A204.1 (cell line): ENCODE measurements at regions not wholly inside any gene's neighbourhood (a gene's known extent, or its start where the extent isn't known, plus 50 kb on each side); places are given as distances from the start of the nearest gene placed in this dataset.

Experiments used
- FAIRE-seq: peaks from 2 replicates; lab custom pipeline; 2012; peaks lifted over from hg19 to GRCh38; lab: Jason Lieb, UNC

GRCh38 chr14:65877624-65878023 is 465.1 kb downstream of the FUT8 start:
- no peak for FAIRE-seq

DNA sequence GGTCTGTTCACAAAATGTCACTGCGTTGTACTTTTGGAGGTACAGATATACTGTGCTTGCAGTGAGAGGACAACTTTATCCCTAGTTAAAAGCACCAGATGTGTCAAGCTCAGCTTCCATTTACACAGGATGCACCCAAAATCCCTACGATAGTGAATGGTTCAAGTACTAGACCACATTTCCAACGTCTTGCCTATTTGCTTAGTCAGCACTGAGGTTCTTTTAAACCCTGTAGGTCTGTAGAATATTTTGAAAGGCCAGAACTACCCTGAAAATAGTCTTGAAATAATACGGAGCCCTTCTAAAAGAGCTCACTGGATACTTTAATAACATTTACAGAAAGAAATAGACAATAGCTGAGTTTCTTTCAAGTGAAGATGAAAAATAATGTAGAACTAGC is 466.1 kb downstream of the FUT8 start:
- FAIRE-seq, result no peak

GRCh38 chr14:65879248-65880009 is 466.9 kb downstream of the FUT8 start:
- FAIRE-seq, result no peak

- FAIRE-seq, result no peak
These were observed 468.0 kb downstream of the FUT8 start for GRCh38 chr14:65880507-65880906.

DNA sequence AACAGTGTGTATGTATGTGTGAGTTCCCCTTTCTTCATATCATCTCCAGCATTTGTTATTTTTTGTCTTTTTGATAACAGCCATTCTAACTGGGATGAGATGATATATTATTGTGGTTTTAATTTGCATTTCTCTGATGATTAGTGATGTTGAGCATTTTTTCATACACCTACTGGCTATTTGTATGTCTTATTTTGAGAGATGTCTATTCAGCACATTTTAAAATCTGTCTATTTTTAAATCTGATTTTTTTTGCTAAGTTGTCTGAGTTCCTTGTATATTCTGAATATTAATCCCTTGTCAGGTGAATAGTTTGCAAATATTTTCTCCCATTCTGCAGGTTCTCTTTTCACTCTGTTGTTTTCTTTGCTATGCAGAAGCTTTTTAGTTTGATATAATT is 469.1 kb downstream of the FUT8 start:
- no peak for FAIRE-seq

DNA sequence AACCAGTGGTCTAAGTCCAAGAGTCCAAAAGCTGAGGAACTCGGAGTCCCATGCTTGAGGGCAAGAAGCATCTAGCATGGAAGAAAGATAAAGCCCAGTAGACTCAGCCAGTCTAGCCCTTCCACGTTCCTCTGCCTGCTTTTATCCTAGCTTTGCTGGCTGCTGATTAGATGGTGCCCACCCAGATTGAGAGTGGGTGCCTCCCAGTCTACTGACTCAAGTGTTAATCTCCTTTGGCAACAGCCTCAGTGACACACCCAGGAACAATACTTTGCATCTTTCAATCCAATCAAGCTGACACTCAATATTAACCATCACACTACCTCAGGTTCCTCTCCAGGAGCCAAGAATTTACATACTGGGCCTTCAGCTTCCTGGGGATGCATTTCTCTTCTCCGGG is 476.1 kb downstream of the FUT8 start:
- FAIRE-seq, result no peak

DNA sequence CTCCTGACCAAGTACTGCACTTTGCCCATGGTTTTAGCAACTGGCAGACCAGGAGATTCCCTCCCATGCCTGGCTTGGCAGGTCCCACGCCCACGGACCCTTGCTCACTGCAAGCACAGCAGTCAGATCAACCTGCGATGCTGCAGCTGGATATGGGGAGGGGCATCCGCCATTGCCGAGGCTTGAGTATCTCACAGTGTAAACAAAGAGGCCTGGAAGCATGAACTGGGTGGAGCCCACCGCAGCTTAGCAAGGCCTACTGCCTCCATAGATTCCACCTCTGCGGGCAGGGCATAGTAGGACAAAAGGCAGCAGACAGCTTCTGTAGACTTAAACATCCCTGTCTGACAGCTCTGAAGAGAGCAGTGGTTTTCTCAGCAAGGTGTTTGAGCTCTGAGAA is 479.8 kb downstream of the FUT8 start:
- no peak for FAIRE-seq

GRCh38 chr14:65900164-65900563 is 487.6 kb downstream of the FUT8 start:
- no peak for FAIRE-seq

GRCh38 chr14:65901595-65901994 is 489.1 kb downstream of the FUT8 start:
- FAIRE-seq, result no peak

GRCh38 chr14:65904988-65905387 is 492.5 kb downstream of the FUT8 start:
- no peak for FAIRE-seq

- no peak for FAIRE-seq
These were observed 493.8 kb downstream of the FUT8 start for GRCh38 chr14:65906344-65906743.

- no peak for FAIRE-seq
These were observed 494.4 kb downstream of the FUT8 start for GRCh38 chr14:65906948-65907347.

DNA sequence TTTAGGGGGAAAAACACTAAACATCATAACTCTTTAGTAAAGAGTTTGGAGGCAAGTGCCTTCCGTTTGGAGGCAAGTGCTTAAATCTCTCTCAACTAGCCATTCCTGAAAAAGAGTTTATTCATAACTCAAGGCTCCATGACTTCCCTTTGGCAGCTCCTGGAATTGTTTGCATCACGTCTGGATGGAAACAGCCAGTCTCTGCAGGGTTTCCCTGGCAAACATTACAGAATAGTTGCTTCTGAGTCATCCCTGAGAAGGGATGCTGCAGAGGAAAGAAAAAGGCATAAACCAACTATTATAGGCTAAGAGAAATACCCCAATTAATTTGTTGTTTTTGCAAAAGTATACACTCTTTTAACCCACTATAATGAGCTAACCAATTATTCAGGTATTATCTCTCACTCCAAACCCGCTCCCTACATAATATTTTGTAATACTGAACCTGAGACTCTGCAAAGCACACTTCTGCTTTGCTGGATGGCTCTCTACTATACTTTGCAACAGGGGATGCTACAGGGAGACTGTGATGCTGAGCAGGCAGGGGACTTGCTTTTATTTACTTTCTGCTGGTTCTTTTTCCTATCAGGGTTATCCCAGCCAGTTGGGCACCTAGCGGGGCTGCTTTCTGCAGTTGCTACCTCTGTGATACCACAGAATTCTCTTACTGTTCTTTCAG is 497.7 kb downstream of the FUT8 start:
- FAIRE-seq, result no peak

DNA sequence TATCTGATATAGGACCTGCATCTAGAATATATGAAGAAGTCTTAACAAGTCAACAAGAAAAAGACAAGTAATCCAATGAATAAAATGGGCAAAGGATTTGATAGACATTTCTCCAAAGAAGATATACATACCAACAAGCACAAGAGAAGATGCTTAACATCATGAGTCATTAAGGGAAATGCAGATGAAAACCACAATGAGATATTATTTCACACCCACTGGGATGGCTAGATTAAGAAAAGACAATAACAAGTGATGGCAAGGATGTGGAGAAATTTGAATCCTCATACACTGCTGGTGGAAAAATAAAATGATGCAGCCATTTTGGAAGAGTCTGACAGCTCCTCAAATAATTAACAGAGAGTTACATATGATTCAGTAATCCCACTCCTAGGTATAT is 502.6 kb downstream of the FUT8 start:
- FAIRE-seq, result no peak

- no peak for FAIRE-seq
These were observed 503.5 kb downstream of the FUT8 start for GRCh38 chr14:65916055-65916454.

DNA sequence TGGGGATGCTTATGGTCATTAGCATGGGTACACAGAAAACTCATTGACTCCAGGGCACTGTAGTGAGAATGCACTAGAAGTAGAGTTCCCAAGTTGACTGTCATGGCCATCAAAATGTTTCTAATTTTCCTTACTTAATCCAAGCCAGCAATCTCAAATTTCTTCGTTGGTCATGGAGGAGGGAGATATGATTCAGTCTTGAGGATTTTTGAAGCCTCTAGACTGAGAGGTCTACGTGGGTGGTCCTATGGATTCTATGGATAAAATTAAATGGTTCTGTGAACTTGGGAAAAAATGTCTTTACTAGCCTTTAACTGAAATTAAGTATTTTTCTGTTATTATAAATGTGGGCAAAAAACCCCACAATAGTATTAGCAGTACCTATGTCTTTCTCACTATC is 508.5 kb downstream of the FUT8 start:
- FAIRE-seq, result no peak

GRCh38 chr14:65922142-65922541 is 509.6 kb downstream of the FUT8 start:
- FAIRE-seq, result no peak

DNA sequence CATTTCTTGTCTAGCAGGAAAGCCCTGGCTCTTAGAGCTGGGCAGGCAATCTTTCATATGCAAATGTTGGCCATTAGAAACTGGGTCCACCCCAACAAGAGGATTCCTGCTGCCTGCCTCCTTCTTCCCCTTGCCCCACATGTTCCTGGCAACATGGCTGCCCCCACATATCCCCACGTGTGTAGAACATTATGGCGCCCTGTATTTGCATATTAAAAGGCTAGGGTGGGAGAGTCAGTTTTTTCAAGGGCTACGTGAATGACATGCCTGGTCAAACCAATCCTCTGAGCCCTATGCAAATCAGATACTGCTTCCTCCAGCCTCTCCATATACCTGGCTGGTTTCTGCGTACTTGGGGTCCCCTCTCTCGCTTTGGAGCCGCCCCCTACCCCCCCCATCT is 514.0 kb downstream of the FUT8 start:
- FAIRE-seq, result no peak

DNA sequence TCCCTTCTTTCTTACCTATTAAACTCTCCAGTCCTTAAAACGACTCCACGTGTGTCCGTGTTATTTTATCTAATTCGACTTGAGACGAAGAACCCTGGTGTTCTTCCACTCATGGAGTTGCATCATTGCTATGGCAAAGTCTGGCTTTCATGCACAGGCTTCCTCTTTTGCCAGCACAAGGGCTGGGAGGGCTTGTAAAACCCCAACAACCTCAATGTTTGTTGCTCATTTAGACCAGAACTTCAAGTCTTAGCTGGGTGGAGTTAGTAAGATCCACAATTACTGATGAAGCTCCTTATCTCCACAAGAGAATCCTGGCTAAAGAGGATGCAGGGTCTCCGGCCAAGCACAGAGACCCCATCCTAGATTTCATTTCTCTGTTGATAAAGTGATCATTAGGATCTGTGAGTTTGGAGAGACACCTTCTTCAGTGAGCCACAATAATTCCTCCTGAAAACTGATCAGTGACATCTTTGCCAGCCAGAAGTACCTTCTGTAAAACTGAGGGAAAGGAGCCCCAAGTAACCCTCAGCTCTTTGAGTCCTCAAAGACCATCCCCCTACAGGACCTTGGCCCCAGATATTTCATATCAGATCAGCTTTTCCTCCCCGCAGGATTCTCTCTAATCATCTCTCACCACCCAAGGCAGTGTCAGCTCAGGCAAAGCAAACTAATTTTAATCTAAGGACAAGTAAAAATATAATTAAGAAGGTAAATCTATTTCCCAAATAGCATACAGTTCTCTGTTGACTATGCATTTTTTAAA is 514.6 kb downstream of the FUT8 start:
- FAIRE-seq, result no peak

GRCh38 chr14:65927931-65928356 is 515.4 kb downstream of the FUT8 start:
- no peak for FAIRE-seq

DNA sequence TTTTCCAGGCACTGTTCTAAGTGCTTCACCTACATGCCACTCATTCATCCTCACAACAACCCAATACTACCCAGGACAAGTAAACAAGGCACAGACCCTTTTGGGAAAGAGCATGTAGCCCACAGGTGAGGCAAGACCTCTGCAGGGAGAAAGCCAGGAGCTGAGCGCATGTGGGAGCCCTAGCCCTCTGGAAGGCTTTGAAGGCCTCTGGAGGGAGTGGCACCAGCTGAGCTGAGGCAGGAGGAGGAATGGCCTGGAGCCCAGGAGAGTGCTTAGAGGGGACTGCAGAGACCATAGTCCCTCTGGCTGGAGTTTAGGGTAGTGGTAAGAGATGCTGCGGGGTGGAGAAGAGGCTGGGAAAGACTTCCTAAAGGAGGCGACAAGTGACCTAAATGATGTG is 516.5 kb downstream of the FUT8 start:
- FAIRE-seq, result no peak

GRCh38 chr14:65933400-65934069 is 521.0 kb downstream of the FUT8 start:
- no peak for FAIRE-seq

GRCh38 chr14:65934070-65934435 is 521.5 kb downstream of the FUT8 start:
- FAIRE-seq, result no peak
